Right lobe of liver (tissue), 6 donors: ENCODE measurements at regions not wholly inside any gene's neighbourhood (a gene's known extent, or its start where the extent isn't known, plus 50 kb on each side); places are given as distances from the start of the nearest gene placed in this dataset.
"Not testable (repeated sequence)": the region's sequence is repeated elsewhere in the genome, so short reads cannot be mapped to it uniquely, and the experiment has no call there.

Experiments
- ATAC-seq, 4 donors: fragments of 200-7000 bp; cut with Tn5 transposase; one replicate each; pipeline ENCODE4 v1.9.1; 2020; ENCODE audit warnings: mild to moderate bottlenecking in 4 of 4, moderate library complexity in 4 of 4
- DNase-seq, 3 donors: peaks; one replicate each; pipeline ENCODE4 v3.0.0-alpha.2; 2020
- H3K27ac ChIP-seq, 3 donors: fragments of 200-600 bp; one replicate each; pipeline ENCODE4 v1.8.0; 2022
- H3K27me3 ChIP-seq, 2 donors: fragments of 200-600 bp; one replicate each; pipeline ENCODE4 v1.8.0; 2022
- H3K36me3 ChIP-seq, 4 donors: fragments of 200-600 bp; sonication (generic) in 1 of 4; one replicate each; pipeline versions ENCODE4 v1.5.1 to v1.8.0; 2017 to 2022; ENCODE audit warnings: control low read depth in 1 of 4
- H3K4me1 ChIP-seq, 4 donors: fragments of 200-600 bp; sonication (generic) in 1 of 4; one replicate each; pipeline versions ENCODE4 v1.5.1 to v1.8.0; 2017 to 2022; ENCODE audit warnings: control low read depth in 1 of 4
- H3K4me3 ChIP-seq, 3 donors: fragments of 200-600 bp; one replicate each; pipeline ENCODE4 v1.8.0; 2022
- H3K9me3 ChIP-seq, 4 donors: fragments of 200-600 bp; sonication (generic) in 1 of 4; one replicate each; pipeline versions ENCODE4 v1.5.1 to v1.8.0; 2017 to 2022; ENCODE audit warnings: control low read depth in 1 of 4
- POLR2A ChIP-seq: fragments of 450-650 bp; IDR thresholded peaks from one replicate; pipeline ENCODE4 v1.6.1; 2017; ENCODE audit warnings: antibody characterized with exemption, mild to moderate bottlenecking
- WGBS: methylation state at CpG from one replicate; pipeline ENCODE4 v1.1.6; 2018; ENCODE audit warnings: low coverage, low lambda C conversion rate; ENCODE audit not compliant: insufficient coverage; ENCODE audit errors: missing lambda C conversion rate; 5-methylcytosine and 5-hydroxymethylcytosine counted together
- intact Hi-C, 2 donors: fragments of 100-400 bp; cut with DNase I; formaldehyde crosslinking; loops; one replicate each; pipeline versions ENCODE4 v1.11.2 to v1.14.1; 2022
- TF ChIP-seq, protein P1 (sequence below), 4 donors: fragments of 200-600 bp in 3 of 4; fragments of 450-650 bp in 1 of 4; IDR thresholded peaks; one replicate each; pipeline versions ENCODE4 v1.5.1 to v1.8.0; 2016 to 2022; ENCODE audit warnings: antibody characterized with exemption in 4 of 4, mild to moderate bottlenecking in 2 of 4
- donor health status: DM: no; HTN: yes; CAD: no.
- donor health status: DM: no; HTN: no; CAD: no.
- donor health status: DM: no; HTN: no; CAD: no.
- donor health status: DM: no; HTN: yes; CAD: no.
- donor health status: DM: no; HTN: yes; CAD: no.

DNA sequence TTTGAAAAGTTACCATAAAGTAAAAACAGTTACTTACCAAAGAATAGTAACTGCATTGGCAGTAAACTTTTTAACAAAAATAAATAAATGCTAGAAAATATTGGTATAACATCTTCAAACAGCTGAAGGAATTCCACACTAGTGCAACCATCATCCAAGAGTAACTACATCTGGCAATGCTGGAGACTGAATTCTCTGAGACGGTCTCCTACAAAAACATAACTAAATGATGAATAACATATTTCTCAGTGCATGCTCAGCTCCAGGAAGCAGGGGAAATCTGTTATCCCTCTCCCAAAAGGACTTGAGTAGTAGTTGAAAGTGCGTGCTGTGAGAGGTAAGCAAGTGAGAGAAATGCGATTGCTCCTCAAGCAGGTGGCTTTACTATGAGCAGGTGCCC lies 526.8 kb upstream of the CCDC54 start:
- Histone ChIP-seq H3K27me3 (no peaks in the 10 kb centered on the region), H3K9me3 (no peaks in the 10 kb centered on the region), H3K36me3 (no peaks in the 10 kb centered on the region), H3K4me3 (no peak overlapping the region), H3K4me1 (no peaks in the 10 kb centered on the region), H3K27ac (no peak overlapping the region)
- TF ChIP-seq, protein P1, sequence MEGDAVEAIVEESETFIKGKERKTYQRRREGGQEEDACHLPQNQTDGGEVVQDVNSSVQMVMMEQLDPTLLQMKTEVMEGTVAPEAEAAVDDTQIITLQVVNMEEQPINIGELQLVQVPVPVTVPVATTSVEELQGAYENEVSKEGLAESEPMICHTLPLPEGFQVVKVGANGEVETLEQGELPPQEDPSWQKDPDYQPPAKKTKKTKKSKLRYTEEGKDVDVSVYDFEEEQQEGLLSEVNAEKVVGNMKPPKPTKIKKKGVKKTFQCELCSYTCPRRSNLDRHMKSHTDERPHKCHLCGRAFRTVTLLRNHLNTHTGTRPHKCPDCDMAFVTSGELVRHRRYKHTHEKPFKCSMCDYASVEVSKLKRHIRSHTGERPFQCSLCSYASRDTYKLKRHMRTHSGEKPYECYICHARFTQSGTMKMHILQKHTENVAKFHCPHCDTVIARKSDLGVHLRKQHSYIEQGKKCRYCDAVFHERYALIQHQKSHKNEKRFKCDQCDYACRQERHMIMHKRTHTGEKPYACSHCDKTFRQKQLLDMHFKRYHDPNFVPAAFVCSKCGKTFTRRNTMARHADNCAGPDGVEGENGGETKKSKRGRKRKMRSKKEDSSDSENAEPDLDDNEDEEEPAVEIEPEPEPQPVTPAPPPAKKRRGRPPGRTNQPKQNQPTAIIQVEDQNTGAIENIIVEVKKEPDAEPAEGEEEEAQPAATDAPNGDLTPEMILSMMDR (IDR thresholded peaks at IDR 0.05): no peak
- no peak for TF ChIP-seq POLR2A
- DNase-seq: no peak
- ATAC-seq: no peak
- 74% methylated on average over 3 of the region's 3 CpGs for WGBS
- intact Hi-C loops: no loop called here

DNA sequence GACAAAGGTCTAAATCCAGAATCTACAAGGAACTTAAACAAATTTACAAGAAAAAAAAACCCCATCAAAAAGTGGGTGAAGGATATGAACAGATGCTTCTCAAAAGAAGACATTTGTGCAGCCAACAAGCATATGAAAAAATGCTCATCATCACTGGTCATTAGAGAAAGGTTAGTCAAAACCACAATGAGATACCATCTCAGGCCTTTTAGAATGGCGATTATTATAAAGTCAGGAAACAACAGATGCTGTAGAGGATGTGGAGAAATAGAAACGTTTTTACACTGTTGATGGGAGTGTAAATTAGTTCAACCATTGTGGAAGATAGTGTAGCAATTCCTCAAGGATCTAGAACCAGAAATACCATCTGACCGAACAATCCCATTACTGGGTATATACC lies 518.9 kb upstream of the CCDC54 start:
- 50% methylated on average over 3 of the region's 3 CpGs for WGBS
- ATAC-seq, DNase-seq, H3K36me3 ChIP-seq, H3K27ac ChIP-seq, H3K4me1 ChIP-seq, intact Hi-C loops, H3K4me3 ChIP-seq, H3K9me3 ChIP-seq, H3K27me3 ChIP-seq: not testable (repeated sequence)

DNA sequence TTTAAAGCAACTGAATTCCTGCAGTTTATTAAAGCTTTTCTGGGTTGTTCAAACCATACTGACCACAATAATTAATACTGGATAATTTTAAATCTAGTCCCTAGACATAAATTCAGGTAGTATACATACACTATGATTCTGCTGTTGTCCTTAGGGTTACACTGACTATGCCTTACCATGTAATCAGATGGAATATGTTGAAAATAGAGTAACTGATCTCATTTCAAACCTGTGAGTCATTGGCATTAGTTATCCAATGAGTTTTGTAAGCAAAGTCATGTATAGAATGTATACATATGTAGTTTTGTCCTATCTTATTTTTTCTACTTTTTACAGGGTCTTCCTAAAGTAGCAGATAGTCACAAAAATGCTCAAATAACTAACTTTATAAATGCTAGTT lies 517.1 kb upstream of the CCDC54 start:
- no peak overlapping the region for H3K4me3 ChIP-seq
- no peaks in the 10 kb centered on the region for H3K9me3 ChIP-seq
- H3K27me3 ChIP-seq: no peaks in the 10 kb centered on the region
- no peaks in the 10 kb centered on the region for H3K36me3 ChIP-seq
- no peak for ATAC-seq
- no peaks in the 10 kb centered on the region for H3K4me1 ChIP-seq
- no peak for DNase-seq
- no peak for TF ChIP-seq POLR2A
- TF ChIP-seq, protein P1 (IDR thresholded peaks at IDR 0.05): no peak
- no peak overlapping the region for H3K27ac ChIP-seq
- intact Hi-C loops: no loop called here

DNA sequence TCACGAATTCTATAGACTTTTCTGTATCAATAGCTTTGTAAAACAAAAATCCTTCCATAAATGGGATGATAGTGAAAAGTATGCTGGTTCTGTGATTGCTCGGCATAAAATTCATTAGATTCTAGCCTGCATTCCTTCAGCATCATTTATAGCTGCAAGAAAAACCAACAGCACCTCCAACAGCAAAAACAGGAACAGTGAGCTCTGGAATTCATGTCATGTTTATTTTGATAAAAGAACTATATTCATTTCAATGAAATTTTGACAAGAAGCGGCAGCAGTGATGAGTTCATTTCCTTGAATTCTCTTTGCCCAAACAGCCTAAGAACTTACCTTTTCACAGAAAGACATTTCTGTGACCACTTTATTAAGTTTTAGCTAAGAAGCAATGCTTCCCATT lies 515.2 kb upstream of the CCDC54 start:
- no peak for ATAC-seq
- Histone ChIP-seq H3K36me3 (no peaks in the 10 kb centered on the region), H3K4me1 (no peaks in the 10 kb centered on the region), H3K9me3 (no peaks in the 10 kb centered on the region), H3K27ac (no peak overlapping the region), H3K4me3 (no peak overlapping the region), H3K27me3 (no peaks in the 10 kb centered on the region)
- intact Hi-C loops: no loop called here
- WGBS: 52% methylated on average over 3 of the region's 3 CpGs
- TF ChIP-seq POLR2A: no peak
- TF ChIP-seq, protein P1 (IDR thresholded peaks at IDR 0.05): no peak
- no peak for DNase-seq

DNA sequence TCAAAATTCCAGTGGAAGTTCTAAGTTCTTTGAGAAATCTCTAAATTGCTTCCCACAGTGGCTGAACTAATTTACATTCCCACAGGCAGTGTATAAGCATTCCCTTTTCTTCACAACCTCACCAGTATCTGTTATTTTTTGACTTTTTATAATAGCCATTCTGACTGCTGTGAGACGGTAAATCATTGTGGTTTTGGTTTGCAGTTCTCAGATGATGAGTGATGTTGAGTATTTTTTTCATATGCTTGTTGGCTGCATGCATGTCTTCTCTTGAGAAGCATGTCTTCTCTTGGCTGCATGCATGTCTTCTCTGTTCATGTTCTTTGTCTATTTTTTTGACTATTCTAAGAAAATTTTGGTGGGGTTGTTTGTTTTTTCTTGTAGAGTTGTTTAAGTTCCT lies 499.6 kb upstream of the CCDC54 start:
- Histone ChIP-seq H3K4me1 (no peaks in the 10 kb centered on the region), H3K9me3 (no peaks in the 10 kb centered on the region), H3K27ac (no peak overlapping the region), H3K4me3 (no peak overlapping the region), H3K36me3 (no peaks in the 10 kb centered on the region), H3K27me3 (no peaks in the 10 kb centered on the region)
- ATAC-seq (no peak), DNase-seq (no peak)
- 45% methylated on average over 1 of the region's 1 CpG for WGBS
- TF ChIP-seq, protein P1 (IDR thresholded peaks at IDR 0.05): no peak
- no peak for TF ChIP-seq POLR2A
- intact Hi-C loops: no loop called here
